ENCODE measurements at regions not wholly inside any gene's neighbourhood (a gene's known extent, or its start where the extent isn't known, plus 50 kb on each side); places are given as distances from the start of the nearest gene placed in this dataset.
A peak's percentile ranks its signal among the peaks of the same experiment; 100 is the strongest.

DNA sequence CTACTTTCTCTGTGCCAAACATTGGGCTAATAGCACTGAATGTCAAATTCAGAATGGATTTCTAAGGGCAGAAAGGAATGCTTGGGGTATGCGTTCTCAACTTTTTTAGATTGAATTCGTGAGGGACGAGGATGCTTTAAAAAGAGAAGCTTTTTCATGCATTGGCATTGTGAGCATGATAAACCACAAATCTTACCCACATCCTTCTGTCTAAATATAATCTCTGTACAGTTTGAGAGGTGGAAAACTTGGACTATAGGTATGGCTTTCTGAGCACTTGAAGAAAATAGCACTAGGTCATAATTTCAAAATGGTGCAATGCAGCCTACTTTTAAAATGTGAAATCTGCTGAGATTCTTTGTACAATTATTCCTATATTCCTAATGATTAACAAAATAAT lies 71.4 kb upstream of the HHIP start (continued):
- TF ChIP-seq, protein P1, sequence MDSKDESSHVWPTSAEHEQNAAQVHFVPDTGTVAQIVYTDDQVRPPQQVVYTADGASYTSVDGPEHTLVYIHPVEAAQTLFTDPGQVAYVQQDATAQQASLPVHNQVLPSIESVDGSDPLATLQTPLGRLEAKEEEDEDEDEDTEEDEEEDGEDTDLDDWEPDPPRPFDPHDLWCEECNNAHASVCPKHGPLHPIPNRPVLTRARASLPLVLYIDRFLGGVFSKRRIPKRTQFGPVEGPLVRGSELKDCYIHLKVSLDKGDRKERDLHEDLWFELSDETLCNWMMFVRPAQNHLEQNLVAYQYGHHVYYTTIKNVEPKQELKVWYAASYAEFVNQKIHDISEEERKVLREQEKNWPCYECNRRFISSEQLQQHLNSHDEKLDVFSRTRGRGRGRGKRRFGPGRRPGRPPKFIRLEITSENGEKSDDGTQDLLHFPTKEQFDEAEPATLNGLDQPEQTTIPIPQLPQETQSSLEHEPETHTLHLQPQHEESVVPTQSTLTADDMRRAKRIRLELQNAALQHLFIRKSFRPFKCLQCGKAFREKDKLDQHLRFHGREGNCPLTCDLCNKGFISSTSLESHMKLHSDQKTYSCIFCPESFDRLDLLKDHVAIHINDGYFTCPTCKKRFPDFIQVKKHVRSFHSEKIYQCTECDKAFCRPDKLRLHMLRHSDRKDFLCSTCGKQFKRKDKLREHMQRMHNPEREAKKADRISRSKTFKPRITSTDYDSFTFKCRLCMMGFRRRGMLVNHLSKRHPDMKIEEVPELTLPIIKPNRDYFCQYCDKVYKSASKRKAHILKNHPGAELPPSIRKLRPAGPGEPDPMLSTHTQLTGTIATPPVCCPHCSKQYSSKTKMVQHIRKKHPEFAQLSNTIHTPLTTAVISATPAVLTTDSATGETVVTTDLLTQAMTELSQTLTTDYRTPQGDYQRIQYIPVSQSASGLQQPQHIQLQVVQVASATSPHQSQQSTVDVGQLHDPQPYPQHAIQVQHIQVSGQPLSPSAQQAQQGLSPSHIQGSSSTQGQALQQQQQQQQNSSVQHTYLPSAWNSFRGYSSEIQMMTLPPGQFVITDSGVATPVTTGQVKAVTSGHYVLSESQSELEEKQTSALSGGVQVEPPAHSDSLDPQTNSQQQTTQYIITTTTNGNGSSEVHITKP (IDR thresholded peaks at IDR 0.05; ENCODE audit: partially characterized antibody) = no peak
- no peak for TF ChIP-seq ZSCAN29 (IDR thresholded peaks at IDR 0.05)
- TF ChIP-seq EHMT2 (IDR thresholded peaks at IDR 0.05) = no peak

DNA sequence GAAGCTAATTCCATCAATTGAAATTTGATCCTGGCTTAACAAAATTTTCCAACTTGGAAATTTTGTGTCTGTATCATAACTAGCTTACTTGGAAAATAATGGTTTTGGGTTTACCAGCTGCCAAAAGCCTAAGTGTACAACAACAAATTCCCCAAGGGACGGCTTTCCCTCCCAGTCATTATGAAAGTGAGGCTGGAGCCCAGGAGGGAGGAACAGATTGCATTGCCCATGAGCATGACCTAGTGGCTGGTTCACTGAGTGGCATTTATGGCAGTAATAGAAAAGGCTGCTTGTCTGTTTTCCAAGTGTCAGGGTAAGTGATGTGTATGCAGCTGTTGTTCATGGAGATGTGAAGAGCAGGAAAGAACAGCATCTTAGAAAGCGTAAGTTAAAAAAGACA lies 70.8 kb upstream of the HHIP start:
- ChIA-PET POLR2A (interaction anchor here (0.7 kb wide), 1 partner anchor 52 kb away, joined by 3 read pairs; no protein-coding TSS in a partner anchor), CTCF (ENCODE audit: low intra/inter-chr PET ratio) (no interaction called here)
- Histone ChIP-seq H3K79me2 (ENCODE audit: control insufficient read depth, insufficient read depth, low read length) (no peaks in the 10 kb centered on the region), H3K4me3 (no peak overlapping the region), H4K20me1 (replicated peaks; ENCODE audit: control insufficient read depth, insufficient read depth, low read length) (no peaks in the 10 kb centered on the region), H3K4me2 (ENCODE audit: insufficient read depth, low read length) (no peak overlapping the region), H3K9me3 (replicated peaks; ENCODE audit: control insufficient read depth, insufficient read depth, low read depth, low read length) (no peaks in the 10 kb centered on the region), H3K4me1 (replicated peaks in 1 of 2; ENCODE audit: control insufficient read depth in 2 of 2, insufficient read depth in 2 of 2, low read length in 2 of 2) (no peaks in the 10 kb centered on the region), H3K27me3 (ENCODE audit: control insufficient read depth in 2 of 2, insufficient read depth in 2 of 2, low read length in 2 of 2) (no peaks in the 10 kb centered on the region), H3K36me3 (ENCODE audit: control insufficient read depth, insufficient read depth, low read length) (no peaks in the 10 kb centered on the region), H3K9ac (ENCODE audit: insufficient read depth in 1 of 2, low read depth in 2 of 2, low read length in 2 of 2) (no peak overlapping the region), H3K27ac (ENCODE audit: extremely low read depth, low read depth, low read length) (no peak overlapping the region), H2AFZ (ENCODE audit: low read depth, low read length) (no peak overlapping the region), H3K9me1 (ENCODE audit: control insufficient read depth, insufficient read depth, low read length) (no peaks in the 10 kb centered on the region)
- no peak for TF ChIP-seq OTX1 (CRISPR knock-in tag; IDR thresholded peaks at IDR 0.05)
- 0 out of 6 replicates have a peak, but pooled peaks of 1 of the 3 experiments have one; percentile 5 for TF ChIP-seq CTCF (IDR thresholded peaks at IDR 0.05 in 2 of 3, conservative IDR thresholded peaks at IDR 0.05 in 1 of 3; ENCODE audit: insufficient read depth in 2 of 3, low read depth in 1 of 3, low read length in 3 of 3)
- TF ChIP-seq SMARCA4 (IDR thresholded peaks at IDR 0.05) = no peak
- no peak for TF ChIP-seq MNT (conservative IDR thresholded peaks at IDR 0.05)
- no peak for TF ChIP-seq SRSF9 (IDR thresholded peaks at IDR 0.05; ENCODE audit: borderline replicate concordance, low read depth, low read length)
- intact Hi-C loops (cut with micrococcal nuclease) (no loop called here), in situ Hi-C loops (cut with MboI) (no loop called here)
- ATAC-seq (no peak), DNase-seq (ENCODE audit: extremely low read depth in 1 of 4, low spot score in 3 of 4) (no peak), FAIRE-seq (no peak)
- BruUV-seq (replicated peaks) = no TSS peak
- 10% methylated on average over 2 of the region's 2 CpGs for WGBS (ENCODE audit: insufficient coverage, low coverage, missing lambda C conversion rate)
